SK-N-SH (cell line): ENCODE measurements at regions not wholly inside any gene's neighbourhood (a gene's known extent, or its start where the extent isn't known, plus 50 kb on each side); places are given as distances from the start of the nearest gene placed in this dataset.

Experiments used
- EZH2phosphoT487 ChIP-seq: fragments of 200-600 bp; sonication (generic); IDR thresholded peaks from 2 replicates; pipeline ENCODE4 v1.6.1; 2017; ENCODE audit warnings: low read depth, mixed run types, mild to moderate bottlenecking, antibody characterized with exemption, moderate library complexity, borderline replicate concordance
- RFX5 ChIP-seq: IDR thresholded peaks from 2 replicates; pipeline ENCODE4 v1.6.1; 2012; ENCODE audit warnings: mild to moderate bottlenecking, improper control_type of control experiment, low read length
- TAF1 ChIP-seq: IDR thresholded peaks from 2 replicates; pipeline ENCODE4 v1.6.1; 2012; ENCODE audit warnings: low read depth, mild to moderate bottlenecking, low read length, moderate library complexity, borderline replicate concordance
- TF ChIP-seq, protein P1 (sequence below): fragments of 200-600 bp; sonication (generic); IDR thresholded peaks from 2 replicates; pipeline ENCODE4 v1.6.1; 2017; ENCODE audit warnings: antibody characterized with exemption, mild to moderate bottlenecking, moderate library complexity

DNA sequence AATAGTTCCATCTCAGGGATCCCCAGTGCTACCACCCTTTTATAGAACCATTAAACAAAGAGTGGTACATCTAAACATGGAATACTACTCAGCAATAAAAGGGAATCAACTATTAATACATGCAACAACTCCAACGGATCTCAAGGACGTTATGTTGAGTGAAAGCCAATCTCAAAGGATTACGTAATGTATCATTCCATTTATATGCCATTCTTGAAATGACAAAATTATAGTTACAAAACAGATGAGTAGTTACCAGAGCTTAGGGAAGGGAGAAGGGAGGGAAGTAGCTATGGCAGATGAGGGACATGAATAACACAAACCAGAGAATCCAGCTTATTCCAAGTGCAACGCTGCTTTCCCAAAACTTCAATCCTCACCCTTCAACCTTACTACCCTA, 69.5 kb downstream of the ACTL7B start:
- TF ChIP-seq RFX5: no peak
- TF ChIP-seq, protein P1, sequence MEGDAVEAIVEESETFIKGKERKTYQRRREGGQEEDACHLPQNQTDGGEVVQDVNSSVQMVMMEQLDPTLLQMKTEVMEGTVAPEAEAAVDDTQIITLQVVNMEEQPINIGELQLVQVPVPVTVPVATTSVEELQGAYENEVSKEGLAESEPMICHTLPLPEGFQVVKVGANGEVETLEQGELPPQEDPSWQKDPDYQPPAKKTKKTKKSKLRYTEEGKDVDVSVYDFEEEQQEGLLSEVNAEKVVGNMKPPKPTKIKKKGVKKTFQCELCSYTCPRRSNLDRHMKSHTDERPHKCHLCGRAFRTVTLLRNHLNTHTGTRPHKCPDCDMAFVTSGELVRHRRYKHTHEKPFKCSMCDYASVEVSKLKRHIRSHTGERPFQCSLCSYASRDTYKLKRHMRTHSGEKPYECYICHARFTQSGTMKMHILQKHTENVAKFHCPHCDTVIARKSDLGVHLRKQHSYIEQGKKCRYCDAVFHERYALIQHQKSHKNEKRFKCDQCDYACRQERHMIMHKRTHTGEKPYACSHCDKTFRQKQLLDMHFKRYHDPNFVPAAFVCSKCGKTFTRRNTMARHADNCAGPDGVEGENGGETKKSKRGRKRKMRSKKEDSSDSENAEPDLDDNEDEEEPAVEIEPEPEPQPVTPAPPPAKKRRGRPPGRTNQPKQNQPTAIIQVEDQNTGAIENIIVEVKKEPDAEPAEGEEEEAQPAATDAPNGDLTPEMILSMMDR: no peak
- no peak for TF ChIP-seq EZH2phosphoT487
- no peak for TF ChIP-seq TAF1
